PFSK-1 (cell line): ENCODE measurements at regions not wholly inside any gene's neighbourhood (a gene's known extent, or its start where the extent isn't known, plus 50 kb on each side); places are given as distances from the start of the nearest gene placed in this dataset.

Source experiments
- FOXP2 ChIP-seq: optimal IDR thresholded peaks from 2 replicates; pipeline ENCODE3; 2011; ENCODE audit warnings: borderline replicate concordance, control low read depth, inconsistent platforms; ENCODE audit not compliant: insufficient read depth; ENCODE audit errors: extremely low read length, extremely low read depth
- POLR2AphosphoS5 ChIP-seq: IDR thresholded peaks from 2 replicates; pipeline ENCODE4 v1.6.1; 2012; ENCODE audit warnings: low read depth, mild to moderate bottlenecking, control low read depth, low read length, moderate library complexity
- SIN3A ChIP-seq: IDR thresholded peaks from 2 replicates; pipeline ENCODE4 v1.6.1; 2012; ENCODE audit warnings: mild to moderate bottlenecking, low read length, moderate library complexity, borderline replicate concordance; ENCODE audit not compliant: insufficient read depth
- TAF1 ChIP-seq: IDR thresholded peaks from 2 replicates; pipeline ENCODE4 v1.6.1; 2012; ENCODE audit warnings: low read length, control low read depth, borderline replicate concordance; ENCODE audit not compliant: insufficient read depth
- TF ChIP-seq, protein P1 (sequence below), 2 experiments: IDR thresholded peaks; 2 replicates each; pipeline versions ENCODE4 v1.6.1 to v1.8.0; 2011 to 2012; ENCODE audit warnings: low read depth in 2 of 2, low read length in 2 of 2, control low read depth in 1 of 2, inconsistent platforms in 1 of 2, mild to moderate bottlenecking in 1 of 2, moderate library complexity in 1 of 2; ENCODE audit not compliant: insufficient read depth in 1 of 2

DNA sequence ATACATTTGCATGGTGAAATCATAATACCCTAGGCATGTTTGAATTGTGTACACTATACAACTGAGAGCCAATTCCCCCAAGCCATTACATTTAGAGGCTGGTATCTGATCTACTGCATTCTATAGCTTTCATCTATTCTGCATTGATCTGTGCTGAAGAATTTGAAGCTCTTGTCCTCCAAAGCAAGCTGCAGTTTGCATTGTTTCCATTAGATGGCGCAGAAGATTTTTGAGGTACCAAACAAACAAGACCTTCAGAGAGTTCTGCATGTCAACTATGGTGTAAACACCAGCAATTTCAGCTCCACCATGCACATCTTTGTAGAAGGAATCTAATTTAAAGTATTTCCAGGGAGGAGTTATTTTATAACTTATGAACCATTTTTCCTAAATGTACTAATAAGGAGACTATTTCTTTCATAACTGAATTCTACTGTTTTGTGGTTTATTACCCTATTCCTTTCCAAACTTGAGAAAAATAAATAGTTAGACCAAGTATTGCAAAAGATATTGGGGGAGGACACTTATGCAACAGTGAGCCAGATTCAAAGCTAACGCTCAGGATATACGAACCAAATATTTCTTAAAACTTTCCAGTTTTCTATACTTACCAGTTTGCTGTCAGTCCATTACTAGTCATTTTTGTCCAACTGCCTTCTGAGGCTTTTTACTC lies 761.8 kb upstream of the ACVR2A start:
- TF ChIP-seq POLR2AphosphoS5, result no peak
- TF ChIP-seq TAF1, result no peak
- no peak for TF ChIP-seq SIN3A
- TF ChIP-seq, protein P1, sequence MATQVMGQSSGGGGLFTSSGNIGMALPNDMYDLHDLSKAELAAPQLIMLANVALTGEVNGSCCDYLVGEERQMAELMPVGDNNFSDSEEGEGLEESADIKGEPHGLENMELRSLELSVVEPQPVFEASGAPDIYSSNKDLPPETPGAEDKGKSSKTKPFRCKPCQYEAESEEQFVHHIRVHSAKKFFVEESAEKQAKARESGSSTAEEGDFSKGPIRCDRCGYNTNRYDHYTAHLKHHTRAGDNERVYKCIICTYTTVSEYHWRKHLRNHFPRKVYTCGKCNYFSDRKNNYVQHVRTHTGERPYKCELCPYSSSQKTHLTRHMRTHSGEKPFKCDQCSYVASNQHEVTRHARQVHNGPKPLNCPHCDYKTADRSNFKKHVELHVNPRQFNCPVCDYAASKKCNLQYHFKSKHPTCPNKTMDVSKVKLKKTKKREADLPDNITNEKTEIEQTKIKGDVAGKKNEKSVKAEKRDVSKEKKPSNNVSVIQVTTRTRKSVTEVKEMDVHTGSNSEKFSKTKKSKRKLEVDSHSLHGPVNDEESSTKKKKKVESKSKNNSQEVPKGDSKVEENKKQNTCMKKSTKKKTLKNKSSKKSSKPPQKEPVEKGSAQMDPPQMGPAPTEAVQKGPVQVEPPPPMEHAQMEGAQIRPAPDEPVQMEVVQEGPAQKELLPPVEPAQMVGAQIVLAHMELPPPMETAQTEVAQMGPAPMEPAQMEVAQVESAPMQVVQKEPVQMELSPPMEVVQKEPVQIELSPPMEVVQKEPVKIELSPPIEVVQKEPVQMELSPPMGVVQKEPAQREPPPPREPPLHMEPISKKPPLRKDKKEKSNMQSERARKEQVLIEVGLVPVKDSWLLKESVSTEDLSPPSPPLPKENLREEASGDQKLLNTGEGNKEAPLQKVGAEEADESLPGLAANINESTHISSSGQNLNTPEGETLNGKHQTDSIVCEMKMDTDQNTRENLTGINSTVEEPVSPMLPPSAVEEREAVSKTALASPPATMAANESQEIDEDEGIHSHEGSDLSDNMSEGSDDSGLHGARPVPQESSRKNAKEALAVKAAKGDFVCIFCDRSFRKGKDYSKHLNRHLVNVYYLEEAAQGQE (IDR thresholded peaks at IDR 0.05; ENCODE audit: insufficient read depth in 1 of 2, low read depth in 2 of 2, low read length in 2 of 2), result no peak
- no peak for TF ChIP-seq FOXP2
